OCI-LY7 (cell line): ENCODE measurements at regions not wholly inside any gene's neighbourhood (a gene's known extent, or its start where the extent isn't known, plus 50 kb on each side); places are given as distances from the start of the nearest gene placed in this dataset.

Source experiments
- EZH2phosphoT487 ChIP-seq: fragments of 200-600 bp; sonication (generic); IDR thresholded peaks from 2 replicates; pipeline ENCODE4 v1.6.1; 2018; ENCODE audit warnings: low read depth, borderline replicate concordance, mild to moderate bottlenecking, mixed run types, antibody characterized with exemption, low read length, moderate library complexity, mixed read lengths
- TF ChIP-seq, protein P1 (sequence below): fragments of 200-600 bp; sonication (generic); conservative IDR thresholded peaks from 2 replicates; pipeline ENCODE4 v1.5.1; 2014; ENCODE audit warnings: mild to moderate bottlenecking, antibody characterized with exemption, low read length, moderate library complexity, mixed read lengths

DNA sequence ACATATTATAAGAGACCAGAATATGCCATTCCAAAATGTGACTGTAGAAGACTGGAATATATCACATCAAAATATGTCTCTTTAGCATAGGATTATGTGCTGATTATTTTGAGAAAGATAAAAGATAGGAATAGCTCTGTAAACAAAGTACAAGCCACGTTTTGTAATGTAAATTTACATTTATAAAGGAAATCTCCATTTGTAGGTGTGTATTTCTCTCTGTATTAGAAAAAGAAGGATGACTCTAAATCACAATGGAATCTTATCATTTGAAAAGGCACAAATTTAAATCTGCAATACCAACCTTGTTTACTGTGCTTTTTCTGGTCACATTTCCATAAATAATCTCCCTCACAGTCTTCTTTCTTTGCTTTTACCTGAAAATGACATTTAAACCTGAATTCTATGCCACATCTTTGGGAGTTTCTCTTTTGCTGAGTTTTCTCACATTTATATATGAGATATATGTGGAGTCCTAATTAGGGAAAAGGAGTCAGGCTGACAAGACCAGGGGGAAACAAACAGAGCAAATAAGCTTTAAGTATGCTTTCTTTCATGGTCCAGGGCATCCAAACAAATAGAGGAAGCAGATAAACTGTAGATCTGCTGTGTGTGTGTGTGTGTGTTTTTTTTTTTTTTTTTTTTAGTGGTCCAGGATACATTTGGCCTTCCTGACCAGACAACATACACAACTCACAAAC, 244.0 kb downstream of the CPXCR1 start:
- TF ChIP-seq, protein P1, sequence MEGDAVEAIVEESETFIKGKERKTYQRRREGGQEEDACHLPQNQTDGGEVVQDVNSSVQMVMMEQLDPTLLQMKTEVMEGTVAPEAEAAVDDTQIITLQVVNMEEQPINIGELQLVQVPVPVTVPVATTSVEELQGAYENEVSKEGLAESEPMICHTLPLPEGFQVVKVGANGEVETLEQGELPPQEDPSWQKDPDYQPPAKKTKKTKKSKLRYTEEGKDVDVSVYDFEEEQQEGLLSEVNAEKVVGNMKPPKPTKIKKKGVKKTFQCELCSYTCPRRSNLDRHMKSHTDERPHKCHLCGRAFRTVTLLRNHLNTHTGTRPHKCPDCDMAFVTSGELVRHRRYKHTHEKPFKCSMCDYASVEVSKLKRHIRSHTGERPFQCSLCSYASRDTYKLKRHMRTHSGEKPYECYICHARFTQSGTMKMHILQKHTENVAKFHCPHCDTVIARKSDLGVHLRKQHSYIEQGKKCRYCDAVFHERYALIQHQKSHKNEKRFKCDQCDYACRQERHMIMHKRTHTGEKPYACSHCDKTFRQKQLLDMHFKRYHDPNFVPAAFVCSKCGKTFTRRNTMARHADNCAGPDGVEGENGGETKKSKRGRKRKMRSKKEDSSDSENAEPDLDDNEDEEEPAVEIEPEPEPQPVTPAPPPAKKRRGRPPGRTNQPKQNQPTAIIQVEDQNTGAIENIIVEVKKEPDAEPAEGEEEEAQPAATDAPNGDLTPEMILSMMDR, result no peak
- TF ChIP-seq EZH2phosphoT487, result no peak
